HEK293T (cell line): ENCODE measurements at regions not wholly inside any gene's neighbourhood (a gene's known extent, or its start where the extent isn't known, plus 50 kb on each side); places are given as distances from the start of the nearest gene placed in this dataset.

Experiments
- CTCF ChIA-PET: fragments of 350-600 bp; formaldehyde crosslinking; extraction: SDS; loops from one replicate; lab custom pipeline; 2021; ENCODE audit warnings: antibody characterized with exemption, inconsistent platforms; lab: Yijun Ruan, JAX
- POLR2A ChIA-PET: fragments of 350-600 bp; formaldehyde crosslinking; extraction: SDS; loops from one replicate; lab custom pipeline; 2020; ENCODE audit warnings: antibody characterized with exemption, inconsistent platforms; lab: Yijun Ruan, JAX
- DNase-seq: peaks from one replicate; pipeline ENCODE4 v3.0.0; 2012; ENCODE audit warnings: mixed read lengths; ENCODE audit errors: extremely low spot score
- ARNT ChIP-seq: fragments of 450-650 bp; IDR thresholded peaks from 2 replicates; pipeline ENCODE4 v1.6.1; 2017; ENCODE audit warnings: mild to moderate bottlenecking
- BHLHE40 ChIP-seq: fragments of 450-650 bp; IDR thresholded peaks from 2 replicates; pipeline ENCODE4 v1.6.1; 2016; ENCODE audit warnings: mild to moderate bottlenecking, moderate library complexity, borderline replicate concordance
- CTBP1 ChIP-seq: fragments of 450-650 bp; IDR thresholded peaks from 2 replicates; pipeline ENCODE4 v1.6.1; 2016; ENCODE audit warnings: borderline replicate concordance
- ELF4 ChIP-seq: fragments of 450-650 bp; IDR thresholded peaks from 2 replicates; pipeline ENCODE4 v1.6.1; 2017; ENCODE audit warnings: antibody characterized with exemption
- FOXA1 ChIP-seq: fragments of 450-650 bp; IDR thresholded peaks from 2 replicates; pipeline ENCODE4 v1.6.1; 2016; ENCODE audit warnings: mild to moderate bottlenecking
- FOXK2 ChIP-seq: fragments of 450-650 bp; IDR thresholded peaks from 2 replicates; pipeline ENCODE4 v1.6.1; 2016; ENCODE audit warnings: mild to moderate bottlenecking
- FOXM1 ChIP-seq: fragments of 450-650 bp; IDR thresholded peaks from 2 replicates; pipeline ENCODE4 v1.6.1; 2017; ENCODE audit warnings: mild to moderate bottlenecking, borderline replicate concordance
- HDGF ChIP-seq: fragments of 450-650 bp; IDR thresholded peaks from 2 replicates; pipeline ENCODE4 v1.6.1; 2017; ENCODE audit warnings: antibody characterized with exemption, borderline replicate concordance
- L3MBTL2 ChIP-seq: fragments of 450-650 bp; conservative IDR thresholded peaks from 2 replicates; pipeline ENCODE4 v1.6.1; 2016; ENCODE audit warnings: mild to moderate bottlenecking
- LEF1 ChIP-seq: fragments of 450-650 bp; IDR thresholded peaks from 2 replicates; pipeline ENCODE4 v1.6.1; 2017; ENCODE audit warnings: mild to moderate bottlenecking, borderline replicate concordance
- NFRKB ChIP-seq: fragments of 450-650 bp; IDR thresholded peaks from 2 replicates; pipeline ENCODE4 v1.6.1; 2016; ENCODE audit warnings: mild to moderate bottlenecking, moderate library complexity
- PKNOX1 ChIP-seq: fragments of 450-650 bp; IDR thresholded peaks from 2 replicates; pipeline ENCODE4 v1.6.1; 2016
- SP1 ChIP-seq: fragments of 450-650 bp; IDR thresholded peaks from 2 replicates; pipeline ENCODE4 v1.6.1; 2017
- SUZ12 ChIP-seq: fragments of 450-650 bp; IDR thresholded peaks from 2 replicates; pipeline ENCODE4 v1.6.1; 2016; ENCODE audit warnings: mild to moderate bottlenecking
- TARDBP ChIP-seq: fragments of 450-650 bp; IDR thresholded peaks from 2 replicates; pipeline ENCODE4 v1.6.1; 2016
- ZNF384 ChIP-seq: fragments of 450-650 bp; IDR thresholded peaks from 2 replicates; pipeline ENCODE4 v1.6.1; 2016

- DNase-seq, result no peak
- ChIA-PET POLR2A (interaction anchor here (1.5 kb wide), 1 partner anchor 7 kb away, joined by 6 read pairs; no protein-coding TSS in a partner anchor), CTCF (interaction anchor here (0.7 to 1.5 kb wide), 2 partner anchors 23 to 183 kb away, joined by 3 to 4 read pairs; no protein-coding TSS in a partner anchor)
- TF ChIP-seq PKNOX1 (no peak), SUZ12 (no peak), SP1 (no peak), LEF1 (no peak), BHLHE40 (no peak), HDGF (no peak), ZNF384 (no peak), CTBP1 (no peak), FOXA1 (no peak), ARNT (no peak), ELF4 (no peak), FOXK2 (no peak), FOXM1 (no peak), TARDBP (no peak), L3MBTL2 (no peak)
Observed at GRCh38 chr18:22355598-22355997, 62.1 kb downstream of the CTAGE1 start.

GRCh38 chr18:22355069-22355468, 62.6 kb downstream of the CTAGE1 start:
- ChIA-PET CTCF (interaction anchor here (0.6 to 0.7 kb wide), 2 partner anchors 182 to 223 kb away, joined by 3 to 4 read pairs; no protein-coding TSS in a partner anchor), POLR2A (no interaction called here)
- TF ChIP-seq FOXA1 (no peak), FOXK2 (no peak), ELF4 (no peak), BHLHE40 (no peak), ZNF384 (no peak), FOXM1 (no peak), L3MBTL2 (no peak), CTBP1 (no peak), ARNT (no peak), SP1 (no peak), LEF1 (no peak), TARDBP (no peak), PKNOX1 (no peak), NFRKB (no peak), SUZ12 (no peak), HDGF (no peak)
- DNase-seq, result no peak

GRCh38 chr18:22349966-22350365, 67.7 kb downstream of the CTAGE1 start:
- no peak for TF ChIP-seq L3MBTL2
- no peak for TF ChIP-seq SUZ12
- no peak for TF ChIP-seq CTBP1
- no peak for TF ChIP-seq ZNF384
- no peak for TF ChIP-seq TARDBP
- TF ChIP-seq PKNOX1, result no peak
- TF ChIP-seq NFRKB, result no peak
- TF ChIP-seq ARNT, result no peak
- TF ChIP-seq BHLHE40, result no peak
- TF ChIP-seq LEF1, result no peak
- no peak for TF ChIP-seq ELF4
- TF ChIP-seq HDGF, result no peak
- TF ChIP-seq SP1, result no peak
- no peak for TF ChIP-seq FOXK2
- no peak for TF ChIP-seq FOXA1
- ChIA-PET CTCF (interaction anchor here (0.9 kb wide), 1 partner anchor 49 kb away, joined by 3 read pairs; no protein-coding TSS in a partner anchor), POLR2A (interaction anchor here (0.8 to 1.4 kb wide), 3 partner anchors 113 to 175 kb away, joined by 3 to 5 read pairs (median 3); no protein-coding TSS in a partner anchor)
- DNase-seq, result no peak

- TF ChIP-seq ELF4 (no peak), LEF1 (no peak), NFRKB (no peak), SP1 (no peak), L3MBTL2 (no peak), HDGF (no peak)
- CTCF ChIA-PET, result no interaction called here
- no peak for DNase-seq
- POLR2A ChIA-PET, result interaction anchor here (0.8 to 1.4 kb wide), 3 partner anchors 113 to 175 kb away, joined by 3 to 5 read pairs (median 3); no protein-coding TSS in a partner anchor
Observed at GRCh38 chr18:22349317-22349898, 68.3 kb downstream of the CTAGE1 start.

- ChIA-PET POLR2A (interaction anchor here (0.6 to 2.9 kb wide), 18 partner anchors 8 to 214 kb away, joined by 3 to 15 read pairs (median 6); partner anchors contain the start of gene GATA6), CTCF (interaction anchor here (0.7 kb wide), 1 partner anchor 25 kb away, joined by 3 read pairs; no protein-coding TSS in a partner anchor)
- DNase-seq, result peak; percentile 57
- TF ChIP-seq FOXM1 (0 out of 2 replicates have a peak, but pooled peaks have one; percentile 48), L3MBTL2 (peak; percentile 66; the same call in 1 of the 2 replicates), FOXA1 (no peak)
Observed at GRCh38 chr18:22348521-22349316, 69.0 kb downstream of the CTAGE1 start.
